ENCODE measurements at regions not wholly inside any gene's neighbourhood (a gene's known extent, or its start where the extent isn't known, plus 50 kb on each side); places are given as distances from the start of the nearest gene placed in this dataset.

GRCh38 chr6:134850721-134851305 lies 99.1 kb downstream of the ALDH8A1 start:
- no peak overlapping the region for H3K27ac ChIP-seq
- TF ChIP-seq ZFX (IDR thresholded peaks at IDR 0.05) (no peak), CTCF (conservative IDR thresholded peaks at IDR 0.05) (no peak)

- TF ChIP-seq ZFX (IDR thresholded peaks at IDR 0.05) = no peak
- H3K27ac ChIP-seq = no peak overlapping the region
Observed at GRCh38 chr6:134849920-134850447, 99.9 kb downstream of the ALDH8A1 start.

GRCh38 chr6:134848076-134848475 lies 101.8 kb downstream of the ALDH8A1 start:
- no peak overlapping the region for H3K27ac ChIP-seq
- no peak for TF ChIP-seq CTCF (conservative IDR thresholded peaks at IDR 0.05)
- TF ChIP-seq ZFX (IDR thresholded peaks at IDR 0.05) = no peak

- H3K27ac ChIP-seq = no peak overlapping the region
- TF ChIP-seq ZFX (IDR thresholded peaks at IDR 0.05) (no peak), CTCF (conservative IDR thresholded peaks at IDR 0.05) (no peak)
Observed at GRCh38 chr6:134846865-134847264, 103.0 kb downstream of the ALDH8A1 start.

GRCh38 chr6:134846031-134846430 lies 103.9 kb downstream of the ALDH8A1 start:
- no peak for TF ChIP-seq ZFX (IDR thresholded peaks at IDR 0.05)
- no peak for TF ChIP-seq CTCF (conservative IDR thresholded peaks at IDR 0.05)
- H3K27ac ChIP-seq = no peak overlapping the region

- H3K27ac ChIP-seq = no peak overlapping the region
- no peak for TF ChIP-seq CTCF (conservative IDR thresholded peaks at IDR 0.05)
- TF ChIP-seq ZFX (IDR thresholded peaks at IDR 0.05) = no peak
Observed at GRCh38 chr6:134844120-134844519, 105.8 kb downstream of the ALDH8A1 start.

- H3K27ac ChIP-seq = no peak overlapping the region
Observed at GRCh38 chr6:134840086-134840867, 109.6 kb downstream of the ALDH8A1 start.

More at GRCh38 chr6:134840086-134840867, 109.6 kb downstream of the ALDH8A1 start:
- TF ChIP-seq CTCF (conservative IDR thresholded peaks at IDR 0.05) = no peak
- TF ChIP-seq ZFX (IDR thresholded peaks at IDR 0.05) = no peak
